Lower leg skin (tissue), 3 donors: ENCODE measurements at regions not wholly inside any gene's neighbourhood (a gene's known extent, or its start where the extent isn't known, plus 50 kb on each side); places are given as distances from the start of the nearest gene placed in this dataset.
"Not testable (repeated sequence)": the region's sequence is repeated elsewhere in the genome, so short reads cannot be mapped to it uniquely, and the experiment has no call there.

Experiments used
- CTCF ChIP-seq, 3 donors: fragments of 450-650 bp; IDR thresholded peaks; one replicate each; pipeline ENCODE4 v1.5.1; 2016; ENCODE audit warnings: antibody characterized with exemption in 3 of 3, mild to moderate bottlenecking in 3 of 3, moderate library complexity in 2 of 3
- POLR2A ChIP-seq, 2 donors: fragments of 450-650 bp; IDR thresholded peaks; one replicate each; pipeline ENCODE4 v1.6.1; 2016 to 2017; ENCODE audit warnings: antibody characterized with exemption in 2 of 2, mild to moderate bottlenecking in 1 of 2, moderate library complexity in 1 of 2

DNA sequence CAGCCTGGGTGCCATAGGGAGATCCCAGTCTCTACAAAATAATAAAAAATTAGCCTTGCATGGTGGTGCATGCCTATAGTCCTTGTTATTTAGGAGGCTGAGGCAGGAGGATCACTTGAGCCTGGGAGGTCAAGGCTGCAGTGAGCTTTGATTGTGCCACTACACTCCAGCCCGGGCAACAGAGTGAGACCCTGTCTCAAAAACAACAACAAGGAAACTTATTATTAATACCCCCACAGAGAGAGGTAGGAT, 271.7 kb upstream of the NR2F2 start:
- not testable (repeated sequence) for TF ChIP-seq POLR2A, CTCF (IDR thresholded peaks at IDR 0.05)
